Activated CD8-positive, alpha-beta memory T cell treated with anti-CD3 and anti-CD28 coated beads, Interleukin-2, amount 50 U/mL, for 1 hour (primary cell): ENCODE measurements at regions not wholly inside any gene's neighbourhood (a gene's known extent, or its start where the extent isn't known, plus 50 kb on each side); places are given as distances from the start of the nearest gene placed in this dataset.

Experiments used
- DNase-seq: peaks from one replicate; pipeline ENCODE4 v3.0.0-alpha.2; 2020; ENCODE audit errors: extremely low read depth

GRCh38 chr19:30898353-30899103 lies 450.7 kb downstream of the TSHZ3 start:
- no peak for DNase-seq

GRCh38 chr19:30897553-30897952 lies 451.7 kb downstream of the TSHZ3 start:
- no peak for DNase-seq

GRCh38 chr19:30897034-30897433 lies 452.2 kb downstream of the TSHZ3 start:
- DNase-seq, result no peak

- no peak for DNase-seq
These were observed 452.7 kb downstream of the TSHZ3 start for GRCh38 chr19:30896554-30896953.

GRCh38 chr19:30895946-30896345 lies 453.3 kb downstream of the TSHZ3 start:
- DNase-seq, result no peak

GRCh38 chr19:30891051-30891450 lies 458.2 kb downstream of the TSHZ3 start:
- no peak for DNase-seq

GRCh38 chr19:30890033-30890432 lies 459.2 kb downstream of the TSHZ3 start:
- no peak for DNase-seq

GRCh38 chr19:30888937-30889336 lies 460.3 kb downstream of the TSHZ3 start:
- DNase-seq, result no peak

GRCh38 chr19:30887042-30887441 lies 462.2 kb downstream of the TSHZ3 start:
- no peak for DNase-seq

- no peak for DNase-seq
These were observed 463.0 kb downstream of the TSHZ3 start for GRCh38 chr19:30886222-30886621.

GRCh38 chr19:30884146-30884812 lies 465.0 kb downstream of the TSHZ3 start:
- no peak for DNase-seq

- DNase-seq, result no peak
These were observed 466.2 kb downstream of the TSHZ3 start for GRCh38 chr19:30883071-30883470.

- DNase-seq, result no peak
These were observed 466.7 kb downstream of the TSHZ3 start for GRCh38 chr19:30882411-30883005.

- no peak for DNase-seq
These were observed 467.3 kb downstream of the TSHZ3 start for GRCh38 chr19:30881930-30882329.

- DNase-seq, result no peak
These were observed 468.0 kb downstream of the TSHZ3 start for GRCh38 chr19:30881281-30881680.

GRCh38 chr19:30880551-30880950 lies 468.7 kb downstream of the TSHZ3 start:
- no peak for DNase-seq

- no peak for DNase-seq
These were observed 469.1 kb downstream of the TSHZ3 start for GRCh38 chr19:30880151-30880550.

GRCh38 chr19:30879736-30880135 lies 469.5 kb downstream of the TSHZ3 start:
- no peak for DNase-seq

GRCh38 chr19:30879225-30879624 lies 470.0 kb downstream of the TSHZ3 start:
- no peak for DNase-seq

GRCh38 chr19:30878495-30878894 lies 470.7 kb downstream of the TSHZ3 start:
- DNase-seq, result no peak

GRCh38 chr19:30877661-30878113 lies 471.5 kb downstream of the TSHZ3 start:
- DNase-seq, result no peak

GRCh38 chr19:30873691-30874090 lies 475.5 kb downstream of the TSHZ3 start:
- no peak for DNase-seq

GRCh38 chr19:30873003-30873402 lies 476.2 kb downstream of the TSHZ3 start:
- no peak for DNase-seq
